Stomach (tissue), 4 donors: ENCODE measurements at regions not wholly inside any gene's neighbourhood (a gene's known extent, or its start where the extent isn't known, plus 50 kb on each side); places are given as distances from the start of the nearest gene placed in this dataset.

Experiments used
- CTCF ChIP-seq, 7 experiments: fragments of 450-650 bp in 4 of 7; fragments of 200-600 bp in 3 of 7; sonication (generic) in 3 of 7; IDR thresholded peaks; one replicate each; pipeline ENCODE4 v1.5.1; 2016 to 2019; ENCODE audit warnings: antibody characterized with exemption in 7 of 7, control low read depth in 2 of 7, mild to moderate bottlenecking in 1 of 7
- POLR2A ChIP-seq, 4 donors: fragments of 450-650 bp; IDR thresholded peaks; one replicate each; pipeline ENCODE4 v1.6.1; 2016; ENCODE audit warnings: antibody characterized with exemption in 4 of 4, control low read depth in 2 of 4, mild to moderate bottlenecking in 1 of 4, moderate library complexity in 1 of 4
- POLR2AphosphoS5 ChIP-seq, 3 donors: sonication (generic); formaldehyde crosslinking; IDR thresholded peaks; one replicate each; pipeline ENCODE4 v1.6.1; 2016; ENCODE audit warnings: antibody characterized with exemption in 3 of 3

- TF ChIP-seq POLR2AphosphoS5 (IDR thresholded peaks at IDR 0.05) (no peak), POLR2A (IDR thresholded peaks at IDR 0.05) (no peak), CTCF (IDR thresholded peaks at IDR 0.05) (no peak)
Measured at GRCh38 chr14:89619596-89619995, 202.6 kb upstream of the FOXN3 start.
